Jurkat, Clone E6-1 (cell line): ENCODE measurements at regions not wholly inside any gene's neighbourhood (a gene's known extent, or its start where the extent isn't known, plus 50 kb on each side); places are given as distances from the start of the nearest gene placed in this dataset.
"Not testable (repeated sequence)": the region's sequence is repeated elsewhere in the genome, so short reads cannot be mapped to it uniquely, and the experiment has no call there.

ENCODE experiments used
- DNase-seq: peaks from one replicate; pipeline ENCODE4 v3.0.0-alpha.2; 2011; ENCODE audit warnings: low read depth, low spot score
- H3K4me3 ChIP-seq: 2 replicates; pipeline ENCODE4 v1.5.1; 2011; ENCODE audit warnings: mild to moderate bottlenecking, low read length, control low read depth, moderate library complexity

GRCh38 chr3:162517110-162517509 is 1020.5 kb downstream of the OTOL1 start:
- H3K4me3 ChIP-seq = no peak overlapping the region
- no peak for DNase-seq

DNA sequence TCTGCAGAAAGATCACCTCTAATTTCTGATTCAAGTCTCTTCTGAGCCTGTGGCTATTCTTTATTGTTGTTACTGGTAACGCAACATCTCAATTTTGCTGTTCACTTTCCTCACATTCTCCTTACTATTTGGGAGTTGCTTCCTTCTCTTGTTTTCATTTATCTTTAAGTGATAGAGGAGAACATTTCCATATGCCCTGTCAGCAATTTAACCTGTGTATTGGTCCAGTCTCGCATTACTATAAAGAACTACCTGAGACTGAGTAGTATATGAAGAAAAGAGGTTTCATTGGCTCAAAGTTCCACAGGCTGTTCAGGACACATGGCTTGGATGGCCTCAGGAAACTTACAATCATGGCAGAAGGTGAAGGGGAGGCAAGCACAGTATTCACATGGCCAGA is 1025.1 kb downstream of the OTOL1 start:
- H3K4me3 ChIP-seq = no peak overlapping the region
- DNase-seq = no peak

DNA sequence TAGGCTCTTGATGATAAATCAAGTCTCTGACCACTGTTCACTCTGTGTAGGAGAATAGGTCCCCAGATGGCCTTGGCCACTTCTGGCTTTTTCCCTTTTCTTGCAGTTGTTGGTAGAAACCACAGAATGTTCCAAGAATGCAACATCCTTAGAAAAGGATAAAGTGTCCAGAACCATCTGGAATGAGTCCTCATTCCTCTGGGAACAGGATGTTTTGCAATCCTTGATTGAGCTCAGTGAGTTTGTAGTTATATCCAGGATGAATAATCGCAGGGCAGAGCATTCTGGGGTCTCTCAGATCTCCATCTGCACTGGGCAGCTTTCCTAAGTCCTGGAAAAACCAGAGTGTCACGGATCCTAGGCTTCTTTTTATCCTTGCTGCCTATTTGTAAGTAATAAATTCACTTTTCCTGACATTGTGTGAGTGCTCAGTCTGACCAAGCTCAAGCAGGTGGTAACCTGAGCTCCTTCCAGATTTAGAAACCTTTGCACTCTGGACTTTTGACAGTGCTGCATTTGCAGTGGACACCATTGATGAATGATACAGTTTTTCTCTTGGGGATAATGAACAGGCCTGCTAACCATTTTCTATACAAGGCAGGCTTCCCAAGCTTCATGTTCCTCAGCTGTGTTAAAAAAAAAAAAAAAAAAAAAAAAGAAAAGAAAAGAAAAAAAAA is 1028.6 kb downstream of the OTOL1 start:
- DNase-seq = no peak
- no peak overlapping the region for H3K4me3 ChIP-seq

GRCh38 chr3:162525771-162526170 is 1029.2 kb downstream of the OTOL1 start:
- no peak for DNase-seq
- H3K4me3 ChIP-seq = no peak overlapping the region

DNA sequence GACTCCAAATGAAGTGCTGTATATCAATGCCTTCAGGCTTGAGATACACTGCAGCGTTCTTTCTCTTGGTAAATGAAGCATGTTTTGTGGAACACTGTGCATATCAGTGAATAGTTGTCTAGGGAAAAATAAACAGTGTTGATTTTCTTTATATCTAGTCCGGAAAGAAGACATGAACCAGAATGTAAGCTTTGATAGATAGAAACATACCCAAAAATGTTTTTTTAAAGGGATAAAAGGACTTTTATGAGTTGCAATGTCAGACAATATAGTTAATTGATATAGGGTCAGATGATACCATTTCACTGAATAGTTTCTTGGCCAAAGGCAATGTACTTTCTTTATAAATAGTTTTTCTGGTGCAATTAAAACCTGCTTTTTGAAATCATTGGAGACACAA is 1037.8 kb downstream of the OTOL1 start:
- no peak for DNase-seq
- no peak overlapping the region for H3K4me3 ChIP-seq

- no peak overlapping the region for H3K4me3 ChIP-seq
- DNase-seq = no peak
Measured at GRCh38 chr3:162538491-162538890, 1041.9 kb downstream of the OTOL1 start.

- H3K4me3 ChIP-seq = no peak overlapping the region
- DNase-seq = no peak
Measured at GRCh38 chr3:162538906-162539305, 1042.3 kb downstream of the OTOL1 start.

- H3K4me3 ChIP-seq = no peak overlapping the region
Measured at GRCh38 chr3:162540421-162540820, 1043.8 kb downstream of the OTOL1 start.

GRCh38 chr3:162541923-162542322 is 1045.3 kb downstream of the OTOL1 start:
- no peak overlapping the region for H3K4me3 ChIP-seq
- DNase-seq = no peak

More at GRCh38 chr3:162540421-162540820, 1043.8 kb downstream of the OTOL1 start:
- DNase-seq = no peak

DNA sequence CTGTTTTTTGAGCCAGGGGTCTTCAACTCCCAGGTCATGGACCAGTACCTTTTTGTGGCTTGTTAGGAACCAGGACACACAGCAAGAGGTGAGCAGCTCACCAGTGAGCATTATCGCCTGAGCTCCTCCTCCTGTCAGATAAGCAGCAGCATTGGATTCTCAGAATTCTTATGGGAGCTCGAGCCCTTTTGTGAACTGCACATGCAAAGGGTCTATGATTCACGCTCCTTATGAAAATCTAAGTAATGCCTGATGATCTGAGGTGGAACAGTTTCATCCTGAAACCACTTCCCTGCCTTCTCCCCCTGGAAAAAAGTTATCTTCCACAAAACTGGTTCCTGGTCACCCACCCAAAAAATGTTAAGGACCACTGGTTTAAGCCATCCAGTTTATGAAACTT is 1047.6 kb downstream of the OTOL1 start:
- no peak for DNase-seq

GRCh38 chr3:162546910-162547309 is 1050.3 kb downstream of the OTOL1 start:
- no peak for DNase-seq
- no peak overlapping the region for H3K4me3 ChIP-seq

More for the DNA sequence above, 1047.6 kb downstream of the OTOL1 start:
- no peak overlapping the region for H3K4me3 ChIP-seq

GRCh38 chr3:162547321-162547720 is 1050.7 kb downstream of the OTOL1 start:
- H3K4me3 ChIP-seq = no peak overlapping the region
- no peak for DNase-seq

- DNase-seq = no peak
- H3K4me3 ChIP-seq = no peak overlapping the region
Measured at GRCh38 chr3:162555761-162556160, 1059.2 kb downstream of the OTOL1 start.

GRCh38 chr3:162558016-162558415 is 1061.4 kb downstream of the OTOL1 start:
- DNase-seq = no peak
- H3K4me3 ChIP-seq = no peak overlapping the region

GRCh38 chr3:162568706-162569105 is 1072.1 kb downstream of the OTOL1 start:
- no peak for DNase-seq

GRCh38 chr3:162569314-162569713 is 1072.7 kb downstream of the OTOL1 start:
- no peak for DNase-seq

More at GRCh38 chr3:162568706-162569105, 1072.1 kb downstream of the OTOL1 start:
- H3K4me3 ChIP-seq = no peak overlapping the region

DNA sequence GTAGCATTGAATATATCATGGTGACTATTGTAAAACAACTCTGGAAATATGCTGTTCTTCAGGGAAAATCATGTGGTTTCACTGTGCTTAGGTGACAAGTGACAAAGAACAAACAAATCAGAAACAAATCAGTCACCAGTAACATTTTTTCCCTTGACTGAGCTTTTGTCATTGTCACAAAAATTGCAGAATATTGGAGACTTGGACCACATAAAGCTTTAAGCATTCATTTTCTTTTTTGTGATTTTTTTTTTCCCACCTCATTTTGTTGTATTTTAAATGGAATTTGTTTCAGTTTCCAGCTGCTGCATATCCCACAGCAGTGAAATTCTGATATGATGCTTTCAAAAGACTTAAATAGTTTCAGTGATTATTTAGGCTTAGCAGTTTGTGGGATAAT is 1088.4 kb downstream of the OTOL1 start:
- DNase-seq = no peak
- no peak overlapping the region for H3K4me3 ChIP-seq

More at GRCh38 chr3:162569314-162569713, 1072.7 kb downstream of the OTOL1 start:
- H3K4me3 ChIP-seq = no peak overlapping the region

DNA sequence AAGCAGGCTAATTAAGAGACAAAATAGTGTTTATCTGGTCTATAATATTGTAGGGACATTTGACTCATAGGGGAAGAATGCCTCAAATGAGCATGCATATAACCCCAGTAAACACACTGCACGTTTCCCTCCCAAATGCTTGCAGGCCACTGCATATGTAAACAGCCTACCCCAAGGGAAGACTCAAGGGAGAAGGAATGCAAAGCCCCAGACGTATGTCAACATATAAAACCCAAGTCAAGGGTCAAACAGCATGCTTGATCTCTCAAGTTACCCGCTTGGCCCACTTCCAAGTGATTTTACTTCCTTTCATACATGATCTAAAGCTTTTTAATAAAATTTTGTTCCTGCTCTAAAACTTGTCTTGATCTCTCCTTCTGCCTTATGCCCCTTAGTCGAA is 1090.0 kb downstream of the OTOL1 start:
- no peak overlapping the region for H3K4me3 ChIP-seq
- no peak for DNase-seq

GRCh38 chr3:162597226-162597625 is 1100.6 kb downstream of the OTOL1 start:
- no peak overlapping the region for H3K4me3 ChIP-seq
- no peak for DNase-seq

DNA sequence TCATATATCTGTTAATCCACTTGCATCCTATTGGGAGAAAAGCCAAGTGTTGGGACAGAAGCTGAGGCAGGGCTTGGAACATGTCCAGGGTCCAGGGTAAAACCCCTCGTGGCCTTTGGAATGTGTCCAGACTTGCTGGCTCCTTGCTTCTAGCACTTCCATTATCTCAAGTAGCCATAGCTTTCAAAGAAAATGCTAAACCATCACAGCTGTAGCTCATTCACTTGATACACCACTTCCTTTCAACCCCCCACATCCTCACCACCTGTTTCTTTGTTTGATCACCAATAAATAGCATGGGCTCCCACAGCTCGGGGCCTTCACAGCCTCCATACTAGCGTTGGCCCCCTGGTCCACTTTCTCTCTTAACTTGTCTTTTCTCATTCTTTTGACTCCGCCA is 1101.9 kb downstream of the OTOL1 start:
- not testable (repeated sequence) for H3K4me3 ChIP-seq
- DNase-seq = peak; percentile 68

- not testable (repeated sequence) for H3K4me3 ChIP-seq, DNase-seq
Measured at GRCh38 chr3:162599742-162600141, 1103.1 kb downstream of the OTOL1 start.
